ENCODE measurements at regions not wholly inside any gene's neighbourhood (a gene's known extent, or its start where the extent isn't known, plus 50 kb on each side); places are given as distances from the start of the nearest gene placed in this dataset.
"Not testable (repeated sequence)": the region's sequence is repeated elsewhere in the genome, so short reads cannot be mapped to it uniquely, and the experiment has no call there.

DNA sequence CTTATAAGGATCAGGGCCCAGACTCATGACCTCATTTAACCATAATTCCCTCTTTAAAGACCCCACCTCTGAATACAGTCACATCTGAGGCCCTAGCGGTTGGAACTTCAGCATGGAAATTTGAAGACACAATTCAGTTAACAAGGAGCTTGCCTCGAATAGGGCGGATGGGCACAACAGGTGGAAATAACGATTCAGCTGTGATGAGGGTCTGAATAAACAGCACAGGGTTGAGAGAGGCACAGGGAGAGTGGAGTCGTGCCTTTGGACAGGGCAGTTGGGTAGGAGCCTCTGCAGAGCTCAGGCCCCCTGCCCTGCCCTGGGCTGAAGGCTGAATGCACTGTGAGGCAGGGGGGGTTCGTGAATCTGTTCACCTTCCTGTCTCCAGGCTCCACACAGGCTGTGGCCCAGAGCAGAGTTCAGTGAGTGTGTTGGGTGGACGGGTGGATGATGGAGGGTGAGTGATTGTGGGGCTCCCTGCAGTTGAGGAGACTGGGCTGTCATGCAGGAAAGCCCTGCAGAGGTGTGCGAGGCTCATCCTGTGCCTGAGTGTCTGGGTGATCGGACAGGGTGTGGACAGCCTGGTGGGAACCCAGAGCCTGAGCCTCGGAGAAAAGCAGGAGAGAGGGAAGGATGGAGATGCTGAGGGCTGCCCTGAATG lies 243.1 kb downstream of the FOXD2 start:
- no peak for DNase-seq (ENCODE audit: low read depth in 3 of 3, low spot score in 1 of 3)

DNA sequence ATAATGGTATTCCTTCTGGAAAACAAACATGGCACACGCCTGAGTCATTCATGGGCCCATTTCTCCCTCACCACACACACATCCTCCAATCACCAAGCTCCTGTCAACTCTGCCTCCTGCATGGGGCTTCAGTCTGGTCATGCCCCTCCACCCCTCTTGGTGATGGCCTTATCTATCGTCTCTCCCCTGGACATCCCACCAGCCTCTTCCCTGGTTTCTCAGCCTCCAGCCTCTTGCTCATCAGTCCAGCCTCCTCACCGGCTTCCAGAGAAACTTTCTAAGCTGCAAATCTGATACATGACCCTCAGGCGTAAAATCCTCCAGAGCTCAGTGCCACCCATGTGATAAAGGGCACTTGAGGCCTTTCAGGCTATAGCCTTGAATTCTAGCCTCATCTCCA lies 243.9 kb downstream of the FOXD2 start:
- no peak for DNase-seq (ENCODE audit: low read depth in 3 of 3, low spot score in 1 of 3)

DNA sequence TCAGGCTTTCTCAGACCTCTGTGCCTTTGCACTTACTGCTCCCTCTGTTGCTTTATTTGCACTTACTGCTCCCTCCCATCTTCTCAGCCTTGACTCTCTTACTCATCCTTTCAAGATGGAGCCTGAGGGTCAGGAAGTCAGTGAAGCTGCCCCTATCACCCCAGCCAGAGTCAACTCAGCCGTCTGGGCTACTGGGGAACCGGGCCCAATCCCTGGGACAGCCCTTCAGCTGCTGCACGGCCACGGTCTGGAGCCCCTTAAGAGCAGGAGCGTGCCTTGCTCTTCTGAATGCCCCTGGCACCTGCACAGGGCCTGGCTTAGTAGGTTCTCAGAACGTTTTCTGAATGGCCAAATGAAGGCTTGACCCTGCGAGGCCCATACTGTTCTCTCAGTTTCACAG lies 244.4 kb downstream of the FOXD2 start:
- DNase-seq (ENCODE audit: low read depth in 3 of 3, low spot score in 1 of 3): no peak

DNA sequence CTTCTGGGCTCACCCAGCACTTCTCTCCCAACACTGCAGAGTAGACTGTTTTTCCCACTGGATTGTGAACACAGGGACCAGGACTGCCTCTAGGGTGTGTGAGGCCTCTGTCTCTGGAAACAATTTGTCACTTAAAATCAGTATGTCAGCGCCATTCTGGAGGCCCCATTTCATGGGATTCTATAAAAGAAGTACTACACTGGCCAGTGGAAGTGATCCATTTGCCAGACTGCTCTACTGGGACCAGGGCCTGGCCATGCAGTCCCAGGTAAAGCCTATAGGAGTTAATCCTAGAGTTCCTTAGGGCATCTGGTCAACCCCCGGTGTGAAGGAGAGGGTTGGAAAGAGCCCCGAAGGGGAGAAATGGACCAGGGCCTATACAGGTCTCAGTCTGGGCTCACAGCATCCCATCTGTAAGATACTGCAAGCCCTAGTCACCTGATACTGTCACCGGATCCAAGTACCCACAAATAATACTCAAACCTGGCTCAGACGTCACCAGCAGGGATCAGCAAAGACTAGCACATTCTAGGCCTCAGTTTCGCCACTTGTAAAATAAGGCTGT lies 245.0 kb downstream of the FOXD2 start:
- DNase-seq (ENCODE audit: low read depth in 3 of 3, low spot score in 1 of 3): no peak

DNA sequence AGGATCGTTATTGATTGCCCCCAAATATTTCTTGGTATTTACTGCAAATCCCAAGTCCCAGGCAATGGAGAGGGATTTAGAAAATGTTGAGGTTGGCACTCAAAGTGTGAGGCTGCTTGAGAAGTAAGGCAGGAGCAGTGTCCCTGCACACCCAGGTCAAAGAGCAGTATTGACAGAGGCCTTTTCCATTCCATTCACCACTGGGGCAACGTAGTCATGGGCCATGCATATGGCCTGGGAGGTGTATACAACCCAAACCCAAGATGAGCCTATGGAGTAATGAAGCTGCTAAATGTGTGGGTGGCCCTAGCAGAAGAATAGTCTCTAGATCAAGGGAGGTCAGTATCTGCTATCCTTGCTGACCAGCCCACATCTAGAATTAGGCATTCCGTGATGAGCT lies 245.6 kb downstream of the FOXD2 start:
- no peak for DNase-seq (ENCODE audit: low read depth in 3 of 3, low spot score in 1 of 3)

DNA sequence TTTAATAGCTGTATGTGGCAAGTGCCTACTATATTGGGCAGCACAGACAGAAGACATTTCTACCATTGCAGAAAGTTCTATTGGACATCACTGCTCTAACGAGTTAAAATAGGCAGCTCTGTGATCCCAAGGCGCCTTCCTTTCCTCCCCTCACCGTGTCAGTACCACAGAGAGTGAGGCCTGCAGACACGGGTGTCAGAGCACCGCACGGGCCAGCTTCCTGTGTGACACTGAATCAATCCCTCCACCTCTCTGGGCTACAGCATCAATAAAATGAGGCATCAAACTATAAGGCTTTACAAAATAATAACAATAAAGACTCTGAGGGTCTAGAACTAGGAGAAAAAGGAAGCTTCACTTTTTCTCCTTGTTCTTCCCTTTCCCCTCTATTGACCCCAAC lies 246.7 kb downstream of the FOXD2 start:
- no peak for DNase-seq (ENCODE audit: low read depth in 3 of 3, low spot score in 1 of 3)

DNA sequence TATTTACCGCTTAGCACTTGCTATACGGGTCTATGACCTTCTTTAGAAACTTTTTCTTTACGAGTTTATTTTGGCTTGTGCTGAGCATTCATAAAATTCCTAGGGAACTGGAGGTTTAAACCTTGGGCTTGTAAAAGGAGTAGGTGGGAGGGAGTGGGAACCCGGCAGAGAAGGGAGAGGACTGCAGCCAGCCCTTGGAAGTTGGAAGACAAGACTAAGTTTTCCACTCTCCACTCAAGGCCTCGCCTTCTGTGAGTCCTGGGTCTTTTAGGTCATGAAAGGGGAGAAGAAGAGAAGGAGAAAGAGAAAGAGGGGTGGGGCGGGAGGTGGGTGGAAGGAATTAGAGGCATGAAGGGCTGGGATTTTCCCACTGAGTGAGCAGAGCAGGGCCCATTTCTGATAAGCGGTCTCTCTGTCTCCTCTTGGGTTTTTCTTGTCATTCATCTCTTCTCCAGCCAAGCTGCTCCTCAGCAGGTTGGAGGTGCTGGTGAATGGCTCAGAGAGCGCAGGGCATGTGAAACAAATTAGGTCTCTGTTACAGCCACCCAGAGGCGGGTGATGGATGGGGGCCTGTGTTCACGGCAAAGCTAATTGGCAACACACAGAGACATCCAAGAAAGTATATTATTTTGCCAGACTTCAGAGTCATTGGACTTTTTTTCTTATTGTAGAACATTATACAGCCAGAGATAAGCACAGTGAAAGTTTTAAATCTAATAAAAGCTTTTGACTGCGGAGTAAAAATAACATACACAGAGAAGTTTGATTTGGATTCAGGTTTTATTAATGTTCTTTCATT lies 247.3 kb downstream of the FOXD2 start:
- DNase-seq (ENCODE audit: low read depth in 3 of 3, low spot score in 1 of 3): no peak

DNA sequence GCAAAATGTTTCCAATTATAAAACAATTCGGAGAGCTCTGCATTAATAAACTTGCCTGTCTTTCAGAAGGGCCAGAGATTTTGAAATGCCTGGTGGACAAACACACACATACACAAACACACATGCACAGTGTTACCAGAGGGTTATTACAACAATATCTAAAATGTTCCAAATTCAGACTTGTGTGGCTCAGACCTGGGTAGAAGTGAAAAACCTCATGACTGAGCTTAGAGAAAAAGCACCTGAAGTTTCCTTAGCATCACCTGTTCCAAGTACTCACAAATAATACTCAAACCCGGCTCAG lies 247.9 kb downstream of the FOXD2 start:
- no peak for DNase-seq (ENCODE audit: low read depth in 3 of 3, low spot score in 1 of 3)

DNA sequence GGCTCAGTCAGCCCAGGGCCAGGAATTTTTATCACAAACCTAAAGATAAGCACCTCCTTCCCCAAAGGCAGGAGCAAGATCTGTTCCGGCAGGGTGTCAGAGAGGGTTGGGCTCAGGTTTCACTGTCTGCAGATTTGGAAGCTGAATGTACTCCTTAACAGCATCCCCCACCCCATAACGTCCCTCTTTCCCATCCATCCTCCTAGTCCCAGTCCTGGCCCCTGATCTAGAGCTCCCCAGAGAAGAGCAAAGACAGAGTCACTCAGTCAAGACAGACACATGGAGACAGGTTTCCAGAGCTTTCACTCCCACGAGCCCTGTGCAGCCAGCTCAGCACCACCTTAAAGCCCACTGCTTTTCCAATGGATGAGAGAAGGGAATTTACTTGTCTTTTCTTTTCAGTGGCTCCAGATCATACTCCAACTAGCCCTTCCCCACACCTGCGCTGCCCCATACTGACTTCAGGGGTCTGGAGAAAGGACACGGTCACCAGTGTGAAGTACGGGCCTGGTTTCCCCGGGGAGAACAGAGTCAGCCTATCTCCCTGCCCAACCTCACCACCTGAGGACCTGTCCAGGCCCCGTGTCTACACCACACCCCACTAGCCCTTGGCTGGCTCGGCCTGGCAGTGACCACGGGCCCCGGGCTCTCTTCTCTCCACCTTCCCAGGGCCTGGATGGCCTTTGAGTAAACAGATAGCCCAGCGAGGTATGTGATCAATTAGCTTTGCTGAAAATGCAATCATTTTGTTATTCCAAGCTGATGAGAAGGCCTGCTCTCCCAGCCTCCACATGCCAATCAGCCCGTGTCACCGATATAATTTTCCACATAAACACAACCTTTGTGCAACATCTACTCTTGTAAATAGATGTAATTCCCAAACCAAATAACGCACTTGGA lies 249.1 kb downstream of the FOXD2 start:
- no peak for DNase-seq (ENCODE audit: low read depth in 3 of 3, low spot score in 1 of 3)

DNA sequence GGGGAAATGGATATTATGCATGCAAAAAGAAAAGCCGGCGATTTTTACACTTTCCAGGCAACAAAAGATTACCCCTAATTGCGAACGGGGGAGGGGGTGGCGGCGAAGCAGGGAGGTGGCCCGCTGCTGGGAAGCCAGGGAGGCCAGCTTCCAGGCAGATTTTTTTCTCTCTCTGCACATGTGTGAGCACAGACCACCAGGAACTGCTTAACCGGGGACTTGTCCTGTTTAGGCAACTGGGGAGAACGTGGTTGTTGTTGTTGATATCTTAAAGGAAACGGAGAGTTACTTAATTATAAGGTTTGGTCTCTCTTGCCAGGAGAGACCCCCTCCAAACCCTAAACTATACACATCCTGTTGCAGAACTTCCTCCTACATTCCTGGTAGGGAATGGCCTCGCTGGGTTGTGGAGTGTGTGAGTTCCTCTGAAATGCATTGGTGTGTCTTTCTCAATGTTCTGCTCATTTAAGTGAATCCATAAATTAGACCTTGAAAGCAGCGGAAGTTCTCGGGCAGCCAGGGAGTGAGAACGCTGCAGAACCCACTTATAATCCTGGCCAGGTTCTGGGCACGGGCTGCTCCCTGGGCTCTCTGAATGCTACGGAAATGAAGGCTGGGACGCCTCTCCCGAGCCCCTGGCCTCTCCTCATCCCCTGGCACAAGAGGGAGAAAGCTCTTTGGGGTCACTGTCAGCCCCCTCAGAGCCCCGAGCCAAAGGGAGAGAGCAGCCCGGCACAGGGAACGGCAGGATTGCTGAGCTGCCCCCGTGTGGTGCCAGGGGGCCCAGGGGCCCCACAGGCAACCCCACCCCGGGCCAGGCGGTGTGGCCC lies 250.0 kb downstream of the FOXD2 start:
- DNase-seq (ENCODE audit: low read depth in 3 of 3, low spot score in 1 of 3): no peak

DNA sequence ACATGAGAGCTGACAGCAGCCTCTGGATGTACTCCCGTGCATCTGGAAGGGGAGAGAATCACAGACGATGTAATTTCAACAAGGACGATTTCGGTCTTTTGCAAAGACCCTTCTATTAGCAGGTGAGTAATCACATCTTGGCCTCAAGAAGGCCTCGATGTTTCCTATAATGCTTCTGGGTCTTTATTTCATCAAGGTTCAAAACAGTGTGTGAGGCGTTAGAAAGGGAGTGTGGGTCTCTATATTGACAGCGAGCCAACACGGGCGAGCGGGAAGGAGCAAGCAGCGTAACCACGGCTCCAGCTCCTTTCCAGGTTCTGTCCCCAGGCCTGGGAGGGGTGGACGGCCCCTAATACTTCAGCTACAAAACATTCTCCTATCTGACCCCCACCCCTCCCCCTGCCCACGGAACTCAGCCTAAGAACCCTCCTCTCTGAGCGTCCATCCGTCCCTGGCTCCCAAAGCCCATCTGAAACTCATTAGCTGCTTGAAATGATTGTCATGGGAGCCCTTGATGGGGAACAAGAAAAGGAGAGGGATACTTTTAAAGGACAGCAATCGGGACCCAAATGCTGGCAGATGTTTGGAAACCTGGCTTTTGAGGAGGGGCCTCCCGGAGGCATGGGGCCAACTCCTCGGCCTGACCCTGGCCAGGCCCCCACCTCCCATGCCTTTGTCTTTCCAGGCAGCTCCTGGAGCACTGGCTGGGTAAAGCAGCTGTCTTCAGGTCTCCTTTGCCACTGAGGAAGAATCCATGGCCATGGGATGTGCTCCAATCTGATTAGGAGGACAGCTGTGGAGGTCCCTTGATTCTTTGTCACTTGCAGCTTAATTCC lies 250.8 kb downstream of the FOXD2 start:
- no peak for DNase-seq (ENCODE audit: low read depth in 3 of 3, low spot score in 1 of 3)

DNA sequence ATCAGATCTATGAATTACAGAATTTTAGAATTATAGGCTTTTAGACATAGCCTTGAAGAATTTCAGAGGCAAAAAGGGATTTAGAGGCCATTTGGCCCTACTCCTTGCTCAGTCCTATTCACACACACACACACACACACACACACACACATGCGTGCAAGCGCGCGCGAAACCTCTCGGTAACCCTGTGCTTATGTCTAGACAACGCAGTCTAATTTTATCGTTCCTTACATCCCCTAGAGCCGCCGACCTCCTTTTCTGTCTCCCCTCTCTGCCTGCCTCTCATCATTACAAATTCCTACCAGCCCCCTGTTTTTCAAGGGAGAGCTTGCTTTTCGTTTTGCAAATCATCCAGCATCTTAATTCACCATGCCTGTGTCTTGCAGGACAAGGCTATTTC lies 252.1 kb downstream of the FOXD2 start:
- DNase-seq (ENCODE audit: low read depth in 3 of 3, low spot score in 1 of 3): no peak

DNA sequence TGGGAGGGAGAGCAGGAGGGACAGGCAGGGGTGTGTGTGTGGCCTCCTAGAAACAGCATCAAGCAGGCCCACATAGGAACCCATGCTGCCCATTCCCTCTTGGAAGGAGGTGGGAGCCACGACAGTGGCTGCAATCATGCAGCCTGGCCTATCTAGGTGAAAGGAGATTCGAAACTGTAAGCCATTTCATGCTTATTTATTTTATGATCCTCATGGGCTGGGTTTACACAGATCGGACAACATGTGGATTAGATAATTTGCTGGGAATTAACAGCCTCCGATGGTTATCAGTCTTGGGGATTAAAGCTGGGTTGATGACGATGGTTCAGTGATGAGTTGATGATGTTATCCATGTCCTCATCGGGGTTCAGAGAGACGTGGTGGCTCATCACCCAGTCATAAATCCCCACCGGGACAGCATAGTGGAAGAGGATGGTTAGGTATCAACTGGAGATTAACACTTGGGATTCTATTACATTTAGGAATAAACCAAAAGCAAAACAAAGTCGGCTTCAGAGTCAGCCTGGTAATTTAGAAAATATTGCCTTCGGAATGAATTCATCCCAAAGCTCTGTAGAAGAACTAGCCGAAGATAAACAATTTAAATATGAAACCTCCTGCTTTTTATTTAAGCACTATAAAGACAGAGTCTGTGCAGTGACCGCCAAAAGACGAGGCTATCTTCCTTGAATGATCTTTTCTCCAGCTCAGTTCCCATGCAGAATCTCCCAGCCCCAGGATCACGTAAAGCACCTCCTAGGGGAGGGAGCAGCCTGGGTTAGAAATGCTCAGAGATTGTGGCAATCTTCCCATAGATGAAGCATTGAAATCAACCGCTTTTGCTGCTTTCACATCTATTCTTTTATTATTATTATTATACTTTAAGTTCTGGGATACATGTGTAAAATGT lies 252.8 kb downstream of the FOXD2 start:
- DNase-seq (ENCODE audit: low read depth in 3 of 3, low spot score in 1 of 3): no peak

DNA sequence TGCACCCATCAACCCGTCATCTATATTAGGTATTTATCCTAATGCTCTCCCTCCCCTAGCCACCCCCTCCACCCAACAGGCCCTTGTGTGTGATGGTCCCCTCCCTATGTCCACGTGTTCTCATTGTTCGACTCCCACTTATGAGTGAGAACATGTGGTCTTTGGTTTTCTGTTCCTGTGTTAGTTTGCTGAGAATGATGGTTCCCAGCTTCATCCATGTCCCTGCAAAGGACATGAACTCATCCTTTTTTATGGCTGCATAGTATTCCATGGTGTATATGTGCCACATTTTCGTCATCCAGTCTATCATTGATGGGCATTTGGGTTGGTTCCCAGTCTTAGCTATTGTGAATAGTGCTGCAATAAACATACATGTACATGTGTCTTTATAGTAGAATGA lies 253.4 kb downstream of the FOXD2 start:
- DNase-seq (ENCODE audit: low read depth in 3 of 3, low spot score in 1 of 3): not testable (repeated sequence)

DNA sequence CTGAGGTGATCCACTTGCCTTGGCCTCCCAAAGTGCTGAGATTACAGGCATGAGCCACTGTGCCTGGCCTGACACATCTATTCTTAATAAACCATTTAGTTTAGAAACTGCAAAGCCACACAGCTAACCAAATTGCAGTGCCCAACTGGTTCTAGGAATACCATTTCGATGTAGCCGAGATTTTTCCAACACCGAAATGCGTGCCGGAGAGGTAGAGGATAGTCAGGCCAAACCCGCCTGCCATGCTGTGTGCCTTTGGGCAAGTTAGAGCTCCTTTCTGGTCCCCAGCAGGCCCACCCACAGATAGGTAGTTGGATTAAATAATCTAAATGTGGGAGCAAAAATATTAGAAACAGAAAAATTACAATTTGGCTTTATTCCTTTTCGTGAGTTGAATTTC lies 254.4 kb downstream of the FOXD2 start:
- no peak for DNase-seq (ENCODE audit: low read depth in 3 of 3, low spot score in 1 of 3)

DNA sequence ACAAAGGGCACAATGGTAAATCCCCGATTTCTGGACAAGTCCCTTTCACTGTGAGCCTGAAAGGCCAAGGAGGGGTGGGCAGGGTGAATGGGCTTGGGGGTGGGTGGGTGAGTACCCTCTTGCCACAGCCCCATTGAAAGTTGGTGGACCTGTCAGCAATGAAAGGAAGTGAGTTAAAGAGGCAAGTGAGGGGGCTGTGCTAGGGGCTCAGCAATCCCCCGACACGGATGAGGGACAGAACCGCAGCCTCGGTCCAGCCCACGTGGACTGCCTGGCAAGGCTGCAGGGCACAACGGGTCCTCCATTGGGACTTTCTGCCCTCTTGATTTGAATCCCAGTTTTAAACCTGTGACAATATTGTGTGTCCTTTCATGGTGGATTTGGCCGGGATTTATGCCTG lies 255.3 kb downstream of the FOXD2 start:
- no peak for DNase-seq (ENCODE audit: low read depth in 3 of 3, low spot score in 1 of 3)

DNA sequence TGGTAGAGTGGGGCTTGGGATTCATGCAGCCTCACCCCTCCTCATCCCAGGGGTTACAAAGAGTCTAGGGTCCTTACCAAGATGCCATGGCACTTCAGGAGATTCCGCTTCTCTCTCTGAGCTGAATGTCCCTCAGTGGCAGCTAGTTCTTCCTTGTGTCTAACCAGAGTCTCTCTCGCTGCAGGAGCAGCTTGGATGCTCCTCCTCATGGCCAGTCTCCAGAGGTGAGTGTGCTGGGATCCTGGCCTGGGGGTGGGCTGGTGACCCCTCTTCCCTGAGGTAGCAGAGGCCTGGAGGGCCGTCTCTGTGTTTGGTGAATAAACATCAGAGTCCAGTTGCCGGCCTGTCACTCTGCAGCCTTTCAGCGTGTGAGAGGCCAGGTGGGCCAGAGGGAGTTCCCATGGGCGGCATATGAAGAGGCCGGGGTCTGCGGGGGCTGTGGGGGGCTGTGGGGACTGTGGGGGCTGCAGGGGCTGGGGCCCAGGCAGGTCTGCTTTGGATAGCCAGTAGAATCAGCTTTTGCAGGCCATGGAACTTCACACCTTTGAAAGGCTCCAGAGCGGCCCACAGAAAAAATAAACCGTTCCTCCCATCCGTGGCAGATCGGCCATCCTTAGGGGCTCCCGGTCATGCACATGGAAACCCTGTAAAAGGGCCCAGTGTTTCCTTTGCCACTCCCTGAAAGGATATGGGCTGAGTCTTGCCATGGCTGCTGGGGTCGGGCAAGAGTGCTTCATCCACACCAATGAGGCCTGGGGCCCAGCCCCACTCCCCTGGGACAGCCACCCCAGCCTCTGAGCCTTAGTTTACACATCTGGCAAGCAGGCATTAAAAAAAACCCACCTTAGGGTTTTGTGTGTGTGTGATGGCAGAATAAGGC lies 256.4 kb downstream of the FOXD2 start:
- no peak for DNase-seq (ENCODE audit: low read depth in 3 of 3, low spot score in 1 of 3)

DNA sequence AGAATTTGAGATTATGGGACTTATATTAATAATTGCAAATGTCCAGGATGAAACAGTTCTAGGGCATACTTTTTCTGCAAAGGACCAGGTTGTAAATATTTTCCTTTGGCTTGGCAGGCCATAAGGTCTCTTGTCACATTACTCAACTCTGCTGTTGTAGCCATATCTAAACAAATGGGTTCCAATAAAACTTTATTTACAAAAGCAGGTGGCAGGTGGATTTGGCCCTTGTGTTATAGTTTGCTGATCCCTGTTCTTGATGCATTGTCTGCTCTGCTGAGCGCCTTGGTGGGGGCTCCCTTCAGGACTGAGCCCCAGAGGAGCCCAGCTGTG lies 258.5 kb downstream of the FOXD2 start:
- DNase-seq (ENCODE audit: low read depth in 3 of 3, low spot score in 1 of 3): no peak

Data from stimulated activated CD4-positive, alpha-beta T cell treated with anti-CD3 and anti-CD28 coated beads, TNF-alpha, amount 100 ng/mL, for 1 hour (primary cell).